ENCODE measurements at regions not wholly inside any gene's neighbourhood (a gene's known extent, or its start where the extent isn't known, plus 50 kb on each side); places are given as distances from the start of the nearest gene placed in this dataset.

DNA sequence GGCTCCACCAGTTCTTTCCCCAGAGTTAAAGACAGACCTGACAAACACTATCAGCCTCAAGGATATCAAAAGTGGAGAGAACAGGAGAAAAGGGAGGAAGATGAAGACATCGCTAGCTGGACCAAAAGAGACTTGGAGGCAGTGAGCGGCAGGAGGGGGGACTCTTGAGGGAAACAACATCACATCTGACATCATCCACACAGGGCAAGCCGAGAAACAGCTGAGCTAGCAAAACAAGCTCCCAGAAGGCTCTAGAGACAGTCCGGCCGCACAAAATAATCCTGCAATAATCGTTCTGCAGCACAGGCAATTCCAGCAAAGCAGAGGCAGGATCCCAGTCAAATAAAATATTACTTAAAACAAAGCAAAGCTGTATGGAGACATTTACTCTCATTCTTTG is 239.8 kb downstream of the EN1 start:
- Histone ChIP-seq H3K9me3 (ENCODE audit: insufficient read depth, low read depth, low read length) (no peaks in the 10 kb centered on the region), H3K79me2 (ENCODE audit: insufficient read depth, low read length) (no peaks in the 10 kb centered on the region), H3K9ac (ENCODE audit: low read length) (no peak overlapping the region), H3K4me3 (ENCODE audit: insufficient read depth, low read depth, low read length) (no peak overlapping the region), H3K4me2 (ENCODE audit: low read length) (no peak overlapping the region), H3K27ac (ENCODE audit: low read depth, low read length) (no peak overlapping the region), H3K27me3 (ENCODE audit: insufficient read depth, low read length) (no peaks in the 10 kb centered on the region), H3K4me1 (ENCODE audit: insufficient read depth, low read length) (no peaks in the 10 kb centered on the region), H2AFZ (ENCODE audit: low read depth, low read length) (no peak overlapping the region), H4K20me1 (ENCODE audit: insufficient read depth, low read length) (no peaks in the 10 kb centered on the region), H3K36me3 (ENCODE audit: insufficient read depth, low read length) (no peaks in the 10 kb centered on the region)
- Mint-ChIP-seq H3K36me3 (ENCODE audit: low read depth, unreplicated experiment) (no peaks in the 10 kb centered on the region), H3K27ac (ENCODE audit: unreplicated experiment) (no peak overlapping the region), H3K9me3 (ENCODE audit: unreplicated experiment) (peaks cover under 1% of the 10 kb centered on the region), H3K4me1 (ENCODE audit: low read depth, unreplicated experiment) (no peaks in the 10 kb centered on the region), H3K4me3 (ENCODE audit: unreplicated experiment) (no peak overlapping the region), H3K27me3 (ENCODE audit: low read depth, unreplicated experiment) (peaks cover 20% of the 10 kb centered on the region)
- no peak for TF ChIP-seq EZH2 (IDR thresholded peaks at IDR 0.05; ENCODE audit: insufficient read depth, low read length)
- TF ChIP-seq, protein P1, sequence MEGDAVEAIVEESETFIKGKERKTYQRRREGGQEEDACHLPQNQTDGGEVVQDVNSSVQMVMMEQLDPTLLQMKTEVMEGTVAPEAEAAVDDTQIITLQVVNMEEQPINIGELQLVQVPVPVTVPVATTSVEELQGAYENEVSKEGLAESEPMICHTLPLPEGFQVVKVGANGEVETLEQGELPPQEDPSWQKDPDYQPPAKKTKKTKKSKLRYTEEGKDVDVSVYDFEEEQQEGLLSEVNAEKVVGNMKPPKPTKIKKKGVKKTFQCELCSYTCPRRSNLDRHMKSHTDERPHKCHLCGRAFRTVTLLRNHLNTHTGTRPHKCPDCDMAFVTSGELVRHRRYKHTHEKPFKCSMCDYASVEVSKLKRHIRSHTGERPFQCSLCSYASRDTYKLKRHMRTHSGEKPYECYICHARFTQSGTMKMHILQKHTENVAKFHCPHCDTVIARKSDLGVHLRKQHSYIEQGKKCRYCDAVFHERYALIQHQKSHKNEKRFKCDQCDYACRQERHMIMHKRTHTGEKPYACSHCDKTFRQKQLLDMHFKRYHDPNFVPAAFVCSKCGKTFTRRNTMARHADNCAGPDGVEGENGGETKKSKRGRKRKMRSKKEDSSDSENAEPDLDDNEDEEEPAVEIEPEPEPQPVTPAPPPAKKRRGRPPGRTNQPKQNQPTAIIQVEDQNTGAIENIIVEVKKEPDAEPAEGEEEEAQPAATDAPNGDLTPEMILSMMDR (IDR thresholded peaks at IDR 0.05; ENCODE audit: insufficient read depth, low read depth, low read length), result no peak
- DNase-seq (ENCODE audit: low read depth) (no peak), FAIRE-seq (no peak)

DNA sequence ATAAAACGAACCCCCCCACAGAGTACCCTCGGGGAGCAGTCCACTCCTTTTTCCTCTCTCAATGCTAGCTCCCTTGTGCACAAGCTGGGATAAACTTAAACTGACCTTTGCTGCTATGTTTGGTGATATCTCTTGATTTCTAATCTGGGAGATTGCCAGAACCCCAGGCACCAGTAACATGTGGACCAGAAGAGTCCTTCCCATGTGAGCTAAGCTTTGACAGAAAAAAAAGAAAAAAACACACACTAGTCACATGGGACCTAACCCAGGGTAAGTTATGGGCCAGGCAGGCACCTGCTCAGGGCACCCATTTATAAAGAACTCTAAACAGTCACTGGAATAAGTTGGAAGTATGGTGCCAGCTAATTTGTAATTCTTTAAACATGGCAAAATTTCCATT is 242.6 kb downstream of the EN1 start:
- no peak overlapping the region for H3K9ac ChIP-seq (ENCODE audit: low read length)
- TF ChIP-seq EZH2 (IDR thresholded peaks at IDR 0.05; ENCODE audit: insufficient read depth, low read length), result no peak
- TF ChIP-seq, protein P1 (IDR thresholded peaks at IDR 0.05; ENCODE audit: insufficient read depth, low read depth, low read length), result no peak
- DNase-seq (ENCODE audit: low read depth), result no peak
- FAIRE-seq, result no peak
- H3K4me1 ChIP-seq (ENCODE audit: insufficient read depth, low read length), result no peaks in the 10 kb centered on the region
- H3K4me2 ChIP-seq (ENCODE audit: low read length), result no peak overlapping the region
- H3K27ac Mint-ChIP-seq (ENCODE audit: unreplicated experiment), result no peak overlapping the region
- no peaks in the 10 kb centered on the region for H4K20me1 ChIP-seq (ENCODE audit: insufficient read depth, low read length)
- no peaks in the 10 kb centered on the region for H3K4me1 Mint-ChIP-seq (ENCODE audit: low read depth, unreplicated experiment)
- H3K79me2 ChIP-seq (ENCODE audit: insufficient read depth, low read length), result no peaks in the 10 kb centered on the region
- H3K9me3 ChIP-seq (ENCODE audit: insufficient read depth, low read depth, low read length), result no peaks in the 10 kb centered on the region
- no peaks in the 10 kb centered on the region for H3K36me3 Mint-ChIP-seq (ENCODE audit: low read depth, unreplicated experiment)
- peaks cover 13% of the 10 kb centered on the region for H3K27me3 Mint-ChIP-seq (ENCODE audit: low read depth, unreplicated experiment)
- no peaks in the 10 kb centered on the region for H3K27me3 ChIP-seq (ENCODE audit: insufficient read depth, low read length)
- H3K9me3 Mint-ChIP-seq (ENCODE audit: unreplicated experiment), result peaks cover 13% of the 10 kb centered on the region
- no peak overlapping the region for H2AFZ ChIP-seq (ENCODE audit: low read depth, low read length)
- no peak overlapping the region for H3K27ac ChIP-seq (ENCODE audit: low read depth, low read length)
- H3K36me3 ChIP-seq (ENCODE audit: insufficient read depth, low read length), result no peaks in the 10 kb centered on the region
- no peak overlapping the region for H3K4me3 ChIP-seq (ENCODE audit: insufficient read depth, low read depth, low read length)
- H3K4me3 Mint-ChIP-seq (ENCODE audit: unreplicated experiment), result no peak overlapping the region

DNA sequence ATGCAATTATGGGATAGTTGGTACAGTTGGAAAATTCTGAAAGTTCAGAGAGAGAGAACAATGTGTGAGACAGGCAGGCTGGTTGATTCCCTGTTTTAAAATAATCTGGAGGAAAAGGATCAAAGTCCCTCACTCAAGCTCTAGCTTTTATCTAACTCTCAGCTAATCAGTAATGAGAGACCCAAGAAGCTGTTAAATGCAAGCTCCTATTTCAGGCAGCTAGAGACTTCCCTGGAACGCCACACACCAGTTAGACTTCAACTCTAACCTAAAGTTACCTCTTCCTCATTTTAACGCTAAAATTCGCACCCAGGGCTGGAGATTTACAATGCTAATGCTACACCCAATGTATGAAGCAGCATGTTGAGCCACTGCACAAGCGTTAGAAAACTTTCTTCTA is 243.1 kb downstream of the EN1 start:
- Histone ChIP-seq H3K36me3 (ENCODE audit: insufficient read depth, low read length) (no peaks in the 10 kb centered on the region), H3K4me2 (ENCODE audit: low read length) (no peak overlapping the region), H3K9me3 (ENCODE audit: insufficient read depth, low read depth, low read length) (no peaks in the 10 kb centered on the region), H3K4me1 (ENCODE audit: insufficient read depth, low read length) (no peaks in the 10 kb centered on the region), H3K9ac (ENCODE audit: low read length) (no peak overlapping the region), H3K4me3 (ENCODE audit: insufficient read depth, low read depth, low read length) (no peak overlapping the region), H2AFZ (ENCODE audit: low read depth, low read length) (no peak overlapping the region), H3K79me2 (ENCODE audit: insufficient read depth, low read length) (no peaks in the 10 kb centered on the region), H4K20me1 (ENCODE audit: insufficient read depth, low read length) (no peaks in the 10 kb centered on the region), H3K27ac (ENCODE audit: low read depth, low read length) (no peak overlapping the region), H3K27me3 (ENCODE audit: insufficient read depth, low read length) (no peaks in the 10 kb centered on the region)
- DNase-seq (ENCODE audit: low read depth) (no peak), FAIRE-seq (no peak)
- Mint-ChIP-seq H3K27me3 (ENCODE audit: low read depth, unreplicated experiment) (peaks cover 13% of the 10 kb centered on the region), H3K4me3 (ENCODE audit: unreplicated experiment) (no peak overlapping the region), H3K36me3 (ENCODE audit: low read depth, unreplicated experiment) (no peaks in the 10 kb centered on the region), H3K4me1 (ENCODE audit: low read depth, unreplicated experiment) (no peaks in the 10 kb centered on the region), H3K27ac (ENCODE audit: unreplicated experiment) (no peak overlapping the region), H3K9me3 (ENCODE audit: unreplicated experiment) (peaks cover 14% of the 10 kb centered on the region)
- no peak for TF ChIP-seq EZH2 (IDR thresholded peaks at IDR 0.05; ENCODE audit: insufficient read depth, low read length)
- TF ChIP-seq, protein P1 (IDR thresholded peaks at IDR 0.05; ENCODE audit: insufficient read depth, low read depth, low read length), result no peak
